GM12891 (cell line): ENCODE measurements at regions not wholly inside any gene's neighbourhood (a gene's known extent, or its start where the extent isn't known, plus 50 kb on each side); places are given as distances from the start of the nearest gene placed in this dataset.

Source experiments
- PAX5 ChIP-seq: IDR thresholded peaks from 2 replicates; pipeline ENCODE4 v1.6.1; 2011; ENCODE audit warnings: low read length, moderate library complexity, mild to moderate bottlenecking; ENCODE audit not compliant: insufficient read depth, severe bottlenecking
- POLR2A ChIP-seq: IDR thresholded peaks from 2 replicates; pipeline ENCODE4 v1.6.1; 2011; ENCODE audit warnings: low read depth, low read length, control low read depth
- POLR2AphosphoS5 ChIP-seq: IDR thresholded peaks from 2 replicates; pipeline ENCODE4 v1.6.1; 2011; ENCODE audit warnings: low read depth, low read length, control low read depth
- SPI1 ChIP-seq: IDR thresholded peaks from 2 replicates; pipeline ENCODE4 v1.6.1; 2011; ENCODE audit warnings: low read depth, low read length, control low read depth
- TAF1 ChIP-seq: IDR thresholded peaks from 2 replicates; pipeline ENCODE4 v1.6.1; 2011; ENCODE audit warnings: low read depth, low read length, control low read depth

- TF ChIP-seq POLR2A (no peak), POLR2AphosphoS5 (no peak), PAX5 (no peak), TAF1 (no peak), SPI1 (no peak)
Measured at GRCh38 chr4:35228313-35228712, 1016.0 kb downstream of the ARAP2 start.
